HG03457 (cell line): ENCODE measurements at regions not wholly inside any gene's neighbourhood (a gene's known extent, or its start where the extent isn't known, plus 50 kb on each side); places are given as distances from the start of the nearest gene placed in this dataset.
"Not testable (repeated sequence)": the region's sequence is repeated elsewhere in the genome, so short reads cannot be mapped to it uniquely, and the experiment has no call there.

Source experiments
- ATAC-seq: cut with Tn5 transposase; IDR thresholded peaks from one replicate; pipeline ENCODE4 v1.9.1; 2021; ENCODE audit warnings: moderate number of reproducible peaks; ENCODE audit not compliant: unreplicated experiment

DNA sequence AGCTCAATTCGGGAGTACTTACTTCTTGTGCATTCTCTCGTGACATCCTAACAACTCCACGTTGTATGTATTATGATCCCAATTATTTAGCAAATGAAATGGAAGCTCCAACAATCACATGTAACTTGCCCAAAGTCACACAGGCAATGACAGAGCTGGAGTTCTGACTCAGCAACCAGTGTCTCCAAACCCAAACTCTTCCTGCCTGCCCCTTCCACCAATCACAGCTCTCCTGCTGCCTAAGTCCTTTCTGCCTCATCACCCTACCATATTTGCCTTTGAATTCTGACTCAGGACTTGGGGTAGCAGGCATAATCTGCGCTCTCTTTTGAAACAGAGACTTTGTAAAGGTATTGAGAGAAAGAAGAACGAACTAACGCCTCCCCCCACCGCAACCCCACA, 245.2 kb upstream of the MAF start:
- no peak for ATAC-seq

DNA sequence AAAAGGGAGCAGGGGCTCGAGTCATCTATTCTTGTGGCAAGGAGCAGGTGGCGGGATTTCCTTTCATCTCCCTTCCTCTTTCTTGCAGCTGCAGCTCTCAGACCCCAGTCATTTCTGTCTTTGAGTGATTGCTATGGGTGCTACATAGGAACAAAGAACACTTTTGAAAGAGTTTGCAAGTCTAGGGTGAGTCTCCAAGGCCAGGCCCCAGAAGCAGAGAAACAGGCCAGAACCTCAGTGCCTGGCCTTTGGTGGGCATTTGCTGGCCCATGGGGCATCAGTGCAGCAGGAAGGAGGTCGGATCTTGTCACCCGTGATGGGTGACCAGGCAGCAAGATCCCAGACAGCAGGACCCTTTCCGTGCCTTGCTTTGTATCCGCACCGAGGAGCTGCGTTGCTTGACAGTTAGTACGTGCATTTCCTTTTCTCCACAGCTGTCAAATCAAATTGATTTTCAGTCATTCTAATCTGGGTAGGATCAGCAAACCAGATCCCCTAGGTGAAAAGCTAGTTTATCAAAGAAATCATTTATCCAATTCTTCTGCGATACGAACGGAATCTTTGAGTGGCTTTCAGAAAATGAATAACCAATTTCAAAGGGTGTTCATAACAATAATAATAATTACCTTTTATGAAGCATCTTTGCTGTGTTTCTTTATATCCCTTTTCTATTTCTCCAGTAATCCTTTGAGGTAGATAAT, 244.6 kb upstream of the MAF start:
- ATAC-seq: no peak

DNA sequence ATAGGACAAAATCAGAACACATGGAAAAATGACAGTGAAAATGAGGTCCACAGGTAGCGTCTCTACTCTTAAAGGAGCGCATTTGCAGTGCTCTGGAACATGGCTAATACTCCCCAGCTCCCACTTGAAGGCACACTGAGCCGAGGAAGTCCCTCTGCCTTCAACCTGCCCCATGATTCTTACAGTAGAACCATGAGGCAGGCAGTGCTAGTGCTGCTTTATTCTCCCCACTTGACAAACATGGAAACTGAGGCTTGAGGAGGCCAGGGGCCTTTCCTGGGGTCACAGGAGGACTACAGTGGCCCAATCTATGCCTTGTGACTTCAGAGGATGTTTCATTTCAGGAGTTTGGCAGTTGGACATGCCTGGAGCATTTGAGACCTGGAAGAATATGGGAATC, 244.1 kb upstream of the MAF start:
- ATAC-seq: no peak

DNA sequence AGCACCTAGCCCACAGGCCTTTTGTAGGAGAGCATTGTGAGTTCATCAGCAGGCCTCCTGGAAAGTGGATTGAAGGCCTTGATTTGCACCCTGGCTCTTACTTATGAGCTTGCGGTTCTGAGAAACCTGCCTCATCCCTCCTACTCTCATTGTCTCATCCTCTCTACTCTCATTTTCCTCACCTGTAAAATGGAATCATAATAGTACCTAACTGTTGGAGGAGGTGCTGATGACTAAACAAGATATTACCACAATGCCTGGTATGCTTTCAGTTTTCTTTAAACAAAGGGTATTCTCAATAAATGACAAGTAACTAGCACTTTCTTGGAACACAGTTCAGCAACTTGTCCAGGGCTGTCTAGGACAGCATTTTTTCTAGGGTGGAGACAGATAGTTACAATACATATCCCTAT, 243.1 kb upstream of the MAF start:
- ATAC-seq: no peak

DNA sequence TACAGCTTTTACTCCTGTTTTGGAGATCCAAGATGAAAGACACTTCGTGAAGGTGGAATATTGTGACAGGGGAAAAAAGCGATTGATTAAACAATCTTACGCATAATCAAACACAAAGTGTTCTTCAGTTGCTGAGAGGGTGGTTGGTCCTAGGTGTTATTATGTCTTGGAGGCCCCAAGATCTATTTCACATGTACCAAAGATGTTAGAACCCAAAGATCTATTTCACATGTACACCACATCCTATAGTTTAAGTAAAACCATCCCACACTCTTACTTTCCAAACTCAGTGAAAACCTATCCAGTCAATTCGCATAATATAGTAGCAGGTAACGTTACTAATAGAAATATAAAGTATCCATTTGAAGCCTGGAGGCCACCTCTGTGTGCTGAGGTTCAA, 242.6 kb upstream of the MAF start:
- no peak for ATAC-seq

DNA sequence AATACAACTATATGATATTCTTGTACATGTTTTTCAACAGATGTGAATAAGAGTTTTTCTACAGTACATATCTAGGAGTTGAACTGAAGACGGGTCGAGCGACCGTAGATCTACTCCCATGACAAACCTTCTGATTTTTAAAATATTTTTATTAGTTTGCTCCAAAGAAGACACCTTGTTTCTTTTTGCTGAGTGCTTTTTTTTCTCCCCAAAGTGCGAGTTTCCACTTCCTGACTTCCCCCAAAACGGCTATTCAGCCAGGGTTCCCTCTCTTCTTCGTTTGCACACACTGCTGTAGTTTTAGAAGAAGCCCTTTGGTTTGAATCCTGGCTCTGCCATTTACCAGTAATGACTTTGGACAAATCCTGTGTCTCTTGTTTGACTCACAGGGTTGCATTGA, 241.7 kb upstream of the MAF start:
- no peak for ATAC-seq

DNA sequence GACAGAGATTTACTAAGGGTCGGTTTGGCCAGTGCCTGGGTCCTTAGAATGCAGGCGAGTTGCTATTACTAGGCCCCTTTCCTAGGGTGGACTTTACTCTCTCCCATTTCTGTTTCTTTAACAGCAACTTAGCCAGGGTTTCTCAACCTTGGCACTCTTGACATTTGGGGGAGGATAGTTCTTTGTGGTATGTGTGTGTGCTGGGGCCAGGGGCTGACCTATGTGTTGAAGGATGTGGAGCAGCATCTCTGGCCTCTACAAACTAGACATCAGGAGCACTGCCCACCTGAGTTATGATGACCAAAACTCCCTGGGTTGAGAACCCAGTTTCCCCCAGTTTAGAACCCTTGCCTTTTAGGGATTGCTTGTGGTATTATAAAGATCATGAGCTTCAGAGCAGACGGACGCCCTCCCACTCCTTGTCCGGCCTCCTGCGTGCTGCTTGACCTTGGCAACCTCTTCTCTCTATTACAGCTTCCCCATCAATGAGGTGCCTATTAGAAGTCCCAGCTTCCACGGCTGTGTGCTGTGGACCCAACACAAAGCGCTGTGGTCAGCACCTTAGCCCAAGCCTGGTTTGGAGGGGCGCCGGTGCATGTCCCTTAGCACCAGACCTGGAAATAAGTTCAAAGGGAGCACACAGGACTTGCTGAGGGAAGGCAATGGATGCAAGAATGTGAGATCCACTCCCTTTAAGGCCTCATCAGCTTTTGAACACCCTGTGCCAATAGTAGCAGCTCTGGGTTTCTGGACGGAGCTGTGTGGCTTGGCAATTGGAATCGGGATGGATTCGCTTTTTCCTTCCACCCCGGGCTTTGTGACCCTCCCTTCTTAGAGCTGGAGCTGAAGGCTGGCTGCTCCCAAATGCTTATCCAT, 239.2 kb upstream of the MAF start:
- ATAC-seq: no peak

DNA sequence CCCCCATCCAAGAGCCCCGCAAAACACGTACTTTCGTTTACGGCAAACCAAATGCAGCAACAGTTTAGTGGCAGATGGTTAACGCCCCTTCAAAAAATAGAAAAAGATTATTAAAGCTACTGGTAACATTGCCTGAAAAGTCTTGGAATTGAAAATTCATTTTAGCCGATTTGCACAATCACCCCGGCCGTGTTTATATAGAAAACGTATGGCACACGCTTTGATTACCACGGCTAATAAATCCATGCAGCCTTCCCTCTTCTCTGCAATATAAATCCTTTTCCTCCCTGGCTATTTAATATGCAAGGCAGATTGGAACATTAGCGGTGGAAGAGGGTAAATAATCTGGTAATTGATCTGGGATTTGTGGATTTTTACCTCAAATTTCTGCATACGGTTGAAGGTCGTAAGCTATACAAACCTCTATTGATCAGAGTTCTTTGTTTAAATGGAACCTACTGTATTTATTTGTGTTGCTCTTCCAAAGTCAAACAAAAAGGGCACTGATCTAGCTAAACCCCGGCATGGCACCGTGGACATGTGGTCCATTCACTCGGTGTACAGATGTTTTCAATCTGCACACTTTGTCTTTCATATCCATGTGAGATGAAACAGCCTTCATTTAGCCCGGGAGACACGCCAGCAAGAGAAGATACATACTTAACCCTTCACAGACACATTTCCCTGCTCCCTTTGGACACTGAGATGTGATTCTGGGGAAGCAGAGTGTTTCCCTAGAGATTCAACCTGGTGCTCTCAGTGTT, 238.1 kb upstream of the MAF start:
- no peak for ATAC-seq

DNA sequence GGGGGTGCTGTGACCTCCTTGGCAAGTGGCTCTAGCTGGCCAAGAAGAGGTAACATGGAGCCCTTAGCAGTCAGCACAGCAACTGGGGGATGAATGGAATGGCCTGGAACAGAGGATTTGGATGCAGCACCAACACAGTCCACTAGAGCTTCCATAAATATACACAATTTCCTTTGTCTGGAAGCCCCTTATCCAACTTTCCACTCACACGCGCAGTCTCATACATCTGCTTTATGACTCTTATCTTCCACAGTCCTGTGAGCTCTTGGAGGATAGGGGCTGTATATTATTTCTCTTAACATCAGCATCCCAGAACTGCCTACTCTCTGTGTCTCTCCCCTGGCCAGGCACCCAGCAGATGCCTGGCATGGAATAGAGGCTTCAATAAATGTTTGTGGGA, 235.6 kb upstream of the MAF start:
- no peak for ATAC-seq

DNA sequence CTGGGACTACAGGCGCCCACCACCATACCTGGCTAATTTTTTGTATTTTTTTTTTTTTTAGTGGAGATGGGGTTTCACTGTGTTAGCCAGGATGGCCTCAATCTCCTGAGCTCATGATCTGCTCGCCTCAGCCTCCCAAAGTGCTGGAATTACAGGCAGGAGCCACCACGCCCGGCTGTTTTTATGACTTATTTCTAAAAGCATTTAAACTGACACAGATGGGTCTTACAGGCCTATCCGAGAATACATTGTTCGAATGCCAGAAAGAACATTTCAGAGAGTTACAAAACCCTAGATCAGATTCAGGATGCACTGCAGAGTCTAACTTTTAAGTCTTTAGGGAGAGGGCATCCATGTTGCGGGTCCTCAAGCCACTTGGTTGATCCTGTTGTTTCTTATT, 234.7 kb upstream of the MAF start:
- ATAC-seq: no peak

DNA sequence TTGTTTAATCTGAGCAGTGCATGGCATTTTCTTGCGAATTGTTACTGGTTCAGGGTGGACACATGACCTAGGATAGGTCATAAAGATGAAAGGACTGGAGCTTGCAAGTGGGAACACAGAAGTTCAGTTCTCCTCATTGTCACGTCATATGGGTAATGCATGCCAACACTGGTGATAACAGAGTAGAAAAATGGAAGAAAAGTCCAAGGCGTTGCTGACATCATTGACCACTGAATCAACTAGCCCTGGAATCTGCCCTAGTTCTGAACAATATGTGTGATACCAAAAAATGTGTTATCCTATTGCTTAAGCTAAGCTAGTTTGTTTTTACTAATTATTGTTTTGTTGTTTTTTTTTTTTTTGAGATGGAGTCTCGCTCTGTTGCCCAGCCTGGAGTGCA, 234.2 kb upstream of the MAF start:
- ATAC-seq: no peak

DNA sequence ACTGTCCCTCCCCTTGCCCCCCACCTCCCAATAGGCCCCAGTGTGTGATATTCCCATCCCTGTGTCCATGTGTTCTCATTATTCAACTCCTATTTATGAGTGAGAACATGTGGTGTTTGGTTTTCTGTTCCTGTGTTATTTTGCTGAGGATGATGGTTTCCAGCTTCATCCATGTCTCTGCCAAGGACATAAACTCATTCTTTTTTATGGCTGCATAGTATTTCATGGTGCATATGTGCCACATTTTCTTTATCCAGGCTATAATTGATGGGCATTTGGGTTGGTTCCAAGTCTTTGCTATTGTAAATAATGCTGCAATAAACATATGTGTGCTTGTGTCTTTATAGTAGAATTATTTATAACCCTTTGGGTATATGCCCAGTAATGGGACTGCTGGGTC, 233.5 kb upstream of the MAF start:
- not testable (repeated sequence) for ATAC-seq

DNA sequence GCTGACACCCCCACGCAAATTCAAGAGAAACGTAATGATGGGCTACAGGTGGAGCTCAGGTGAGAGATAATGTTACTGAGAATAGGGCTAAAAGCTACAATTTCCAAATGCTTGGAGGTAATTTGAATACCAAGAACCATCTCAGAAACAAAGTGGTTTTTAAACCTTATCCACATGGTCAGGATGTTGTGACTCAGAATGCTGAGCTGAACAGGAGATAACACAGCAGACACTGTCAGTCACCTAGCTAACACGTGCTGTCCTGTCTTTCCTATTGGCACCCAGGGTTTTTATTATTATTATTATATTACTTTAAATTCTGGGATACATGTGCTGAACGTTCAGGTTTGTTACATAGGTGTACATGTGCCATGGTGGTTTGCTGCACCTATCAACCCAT, 233.0 kb upstream of the MAF start:
- ATAC-seq: no peak

DNA sequence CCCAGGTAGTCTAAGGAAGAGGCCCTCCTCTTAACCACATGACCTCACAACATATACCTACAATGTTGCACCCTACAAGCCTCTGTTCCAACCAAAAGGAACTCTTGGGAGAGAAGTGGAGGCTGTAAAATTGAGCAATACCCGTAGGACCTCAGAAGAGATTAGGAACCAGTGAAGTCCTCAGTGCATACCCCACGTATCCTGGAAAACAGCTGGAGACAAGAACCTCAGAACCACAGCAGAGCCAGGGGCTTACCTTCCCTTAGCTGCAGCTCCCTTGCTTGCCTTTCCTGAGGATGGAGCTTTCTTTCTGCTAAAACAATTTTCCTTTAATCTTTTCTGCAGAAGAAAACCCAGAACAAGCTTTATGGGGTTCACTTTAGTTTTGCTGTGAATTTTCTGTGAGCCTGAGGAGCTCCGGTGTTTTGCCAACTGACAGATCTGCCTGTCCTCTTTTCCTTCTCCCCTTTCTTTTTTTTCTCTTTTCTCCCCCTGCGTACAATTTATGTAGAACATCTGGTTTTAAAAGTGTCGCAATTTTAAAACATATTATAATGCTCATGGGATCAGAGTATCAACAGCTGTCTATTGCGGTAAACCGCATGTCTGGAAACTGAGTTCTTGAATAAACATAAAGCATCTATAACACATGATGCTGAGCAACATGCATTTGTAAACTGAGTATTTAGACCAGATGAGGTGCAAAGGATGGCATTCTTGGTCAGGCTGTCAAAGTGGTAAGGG, 226.4 kb upstream of the MAF start:
- ATAC-seq: no peak

DNA sequence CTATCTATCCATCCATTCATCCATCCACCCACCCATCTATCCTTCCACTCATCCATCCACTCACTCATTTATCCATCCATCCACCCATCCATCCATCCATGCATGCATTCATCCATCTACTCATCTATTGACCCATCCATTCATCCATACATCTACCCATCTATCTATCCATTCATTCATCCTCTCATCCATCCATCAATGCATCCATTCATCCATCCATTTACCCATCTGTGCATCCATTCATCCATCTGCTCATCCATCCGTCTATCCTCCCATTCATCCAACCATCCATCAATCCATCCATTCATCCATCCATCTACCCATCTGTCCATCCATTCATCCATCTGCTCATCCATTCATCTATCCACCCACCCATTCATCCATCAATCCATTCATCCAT, 224.5 kb upstream of the MAF start:
- no peak for ATAC-seq

DNA sequence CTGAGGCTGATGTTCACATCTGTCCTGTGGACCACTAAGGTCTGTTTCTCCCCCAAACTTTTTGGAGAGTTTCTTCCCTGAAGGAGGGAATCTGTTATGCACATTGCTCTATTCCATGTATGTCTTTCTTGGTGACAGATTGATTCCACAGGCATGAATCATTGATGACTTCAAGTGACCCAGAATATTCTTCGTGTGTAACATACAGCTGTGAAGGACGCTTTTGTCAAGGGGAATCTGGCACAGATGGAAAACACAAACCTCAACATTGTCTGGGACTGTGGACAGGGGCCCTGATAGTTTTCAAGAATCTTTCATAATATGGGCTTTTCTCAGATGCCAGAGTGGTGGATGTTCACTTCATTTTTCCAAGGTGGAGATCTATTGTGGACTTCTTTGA, 223.1 kb upstream of the MAF start:
- ATAC-seq: no peak

DNA sequence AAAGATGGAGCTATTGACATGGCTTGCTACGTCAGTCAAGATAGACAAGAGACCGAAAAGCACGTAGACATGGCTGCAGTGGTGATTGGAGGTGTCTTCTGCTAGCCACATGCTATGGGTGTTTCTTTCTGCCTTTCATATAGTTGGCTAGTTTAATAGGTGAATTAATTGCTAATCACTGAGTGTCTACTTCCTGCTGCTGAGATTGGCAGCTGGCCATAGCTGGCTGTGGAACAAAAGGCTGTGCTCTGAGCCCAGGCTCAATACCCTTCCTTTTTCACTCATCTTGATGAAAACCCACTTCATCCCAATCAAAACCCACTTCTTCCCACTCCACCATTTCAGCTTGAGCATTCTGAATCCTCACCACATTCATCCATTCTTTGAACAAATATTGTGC, 221.4 kb upstream of the MAF start:
- ATAC-seq: no peak

DNA sequence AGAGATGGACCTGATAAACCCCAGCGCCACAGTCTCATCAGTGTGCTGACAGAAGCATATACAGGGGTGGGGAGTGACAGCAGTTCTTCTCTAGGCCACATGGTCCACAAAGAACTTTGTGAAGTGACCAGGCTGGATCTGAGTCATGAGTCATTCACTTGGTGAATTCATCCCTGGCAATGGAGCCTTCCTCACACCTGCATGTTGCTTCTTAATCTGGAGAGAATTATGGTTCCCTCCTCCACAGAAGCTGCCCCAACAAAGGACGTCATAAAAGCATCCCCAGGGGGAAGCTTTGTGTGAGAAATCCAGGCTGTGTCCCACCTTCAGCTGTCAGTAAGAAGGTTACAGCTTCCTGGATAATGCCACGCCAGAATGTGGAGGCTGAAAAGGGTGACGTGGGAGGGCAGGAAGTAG, 215.6 kb upstream of the MAF start:
- ATAC-seq: no peak

DNA sequence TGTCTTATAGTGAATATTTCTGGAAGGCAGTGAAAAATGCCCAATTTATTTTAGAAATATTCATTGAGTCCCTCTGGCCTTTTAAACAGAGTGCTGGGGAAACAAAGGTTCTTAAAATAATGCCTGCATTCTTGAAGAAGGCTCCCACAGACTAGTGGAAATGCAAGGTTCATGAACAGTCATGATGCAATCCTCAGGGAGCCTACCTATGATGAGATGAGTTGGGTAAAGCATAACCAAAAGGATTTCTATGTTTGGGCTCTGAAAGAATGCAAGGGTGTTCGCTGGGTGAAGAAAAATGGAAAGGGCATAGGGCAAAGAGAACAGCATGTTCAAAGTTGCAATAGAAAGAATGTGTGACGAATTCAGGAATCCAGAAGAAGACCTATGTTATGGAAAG, 214.5 kb upstream of the MAF start:
- no peak for ATAC-seq

DNA sequence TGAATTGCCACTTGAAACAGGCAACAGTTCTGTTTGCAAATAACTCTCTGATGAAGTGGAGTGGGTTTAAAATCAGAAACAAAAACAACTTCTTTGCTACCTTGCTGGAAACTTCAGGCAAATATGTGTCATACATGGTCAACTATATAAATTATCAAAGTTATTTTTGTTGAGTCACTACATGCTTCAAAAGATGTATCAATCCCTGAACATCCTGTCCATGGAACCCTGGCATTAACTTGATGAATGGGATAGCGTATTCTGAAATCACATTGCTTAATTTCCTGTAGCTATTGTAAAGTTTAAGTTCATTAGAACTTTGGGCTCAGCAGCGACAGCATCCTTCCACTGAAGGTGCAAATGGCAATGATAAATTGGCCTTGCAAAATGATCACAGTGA, 213.6 kb upstream of the MAF start:
- no peak for ATAC-seq

DNA sequence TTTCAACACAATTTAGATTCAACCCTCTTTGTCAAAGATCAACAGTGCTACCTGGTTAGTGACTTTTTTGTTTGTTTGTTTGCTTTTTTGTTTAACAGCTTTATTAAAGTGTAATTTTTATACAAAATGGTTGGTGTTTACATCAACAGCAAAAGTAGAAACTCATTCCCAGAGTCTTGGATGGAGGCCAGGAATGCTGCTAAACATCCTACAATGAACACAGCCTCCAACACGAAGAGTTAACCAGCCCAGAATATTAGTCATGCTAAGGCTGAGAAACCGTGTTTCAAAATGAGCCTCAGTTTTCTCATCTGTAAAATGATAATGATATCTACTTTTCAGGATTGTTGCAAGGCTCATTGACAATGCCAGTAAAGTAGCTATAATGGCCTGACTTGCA, 211.0 kb upstream of the MAF start:
- ATAC-seq: no peak
